HUDEP-2 (cell line): ENCODE measurements at regions not wholly inside any gene's neighbourhood (a gene's known extent, or its start where the extent isn't known, plus 50 kb on each side); places are given as distances from the start of the nearest gene placed in this dataset.

Source experiments
- DNase-seq, 76 experiments: peaks; one replicate each; lab custom pipeline; 2025; ENCODE audit not compliant: unreplicated experiment in 76 of 76; lab: John Stamatoyannopoulos, UW

- DNase-seq, result no peak
Observed at GRCh38 chr2:145855142-145855541, 1335.2 kb upstream of the ZEB2 start.

- no peak for DNase-seq
Observed at GRCh38 chr2:145854039-145854755, 1334.3 kb upstream of the ZEB2 start.

GRCh38 chr2:145851730-145852129 is 1331.8 kb upstream of the ZEB2 start:
- DNase-seq, result no peak

GRCh38 chr2:145849466-145849865 is 1329.5 kb upstream of the ZEB2 start:
- no peak for DNase-seq

GRCh38 chr2:145846982-145847381 is 1327.1 kb upstream of the ZEB2 start:
- DNase-seq, result no peak

- DNase-seq, result no peak
Observed at GRCh38 chr2:145845923-145846322, 1326.0 kb upstream of the ZEB2 start.

GRCh38 chr2:145845207-145845894 is 1325.4 kb upstream of the ZEB2 start:
- no peak for DNase-seq

- no peak for DNase-seq
Observed at GRCh38 chr2:145841973-145842372, 1322.1 kb upstream of the ZEB2 start.

GRCh38 chr2:145836986-145837385 is 1317.1 kb upstream of the ZEB2 start:
- no peak for DNase-seq

GRCh38 chr2:145835665-145836064 is 1315.7 kb upstream of the ZEB2 start:
- no peak for DNase-seq

- DNase-seq, result no peak
Observed at GRCh38 chr2:145832681-145833080, 1312.8 kb upstream of the ZEB2 start.

- DNase-seq, result no peak
Observed at GRCh38 chr2:145829931-145830330, 1310.0 kb upstream of the ZEB2 start.

- no peak for DNase-seq
Observed at GRCh38 chr2:145827235-145827634, 1307.3 kb upstream of the ZEB2 start.

- DNase-seq, result no peak
Observed at GRCh38 chr2:145824384-145824783, 1304.5 kb upstream of the ZEB2 start.

GRCh38 chr2:145822892-145823534 is 1303.1 kb upstream of the ZEB2 start:
- no peak for DNase-seq

GRCh38 chr2:145820651-145821050 is 1300.7 kb upstream of the ZEB2 start:
- no peak for DNase-seq

GRCh38 chr2:145818890-145819504 is 1299.1 kb upstream of the ZEB2 start:
- DNase-seq, result no peak

- DNase-seq, result no peak
Observed at GRCh38 chr2:145815933-145816332, 1296.0 kb upstream of the ZEB2 start.

- DNase-seq, result no peak
Observed at GRCh38 chr2:145813481-145813880, 1293.6 kb upstream of the ZEB2 start.

- no peak for DNase-seq
Observed at GRCh38 chr2:145812165-145812554, 1292.2 kb upstream of the ZEB2 start.
